GM21381 (cell line): ENCODE measurements at regions not wholly inside any gene's neighbourhood (a gene's known extent, or its start where the extent isn't known, plus 50 kb on each side); places are given as distances from the start of the nearest gene placed in this dataset.
"Not testable (repeated sequence)": the region's sequence is repeated elsewhere in the genome, so short reads cannot be mapped to it uniquely, and the experiment has no call there.

Experiments used
- ATAC-seq: cut with Tn5 transposase; IDR thresholded peaks from one replicate; pipeline ENCODE4 v1.9.1; 2021; ENCODE audit warnings: mild to moderate bottlenecking, moderate library complexity; ENCODE audit not compliant: unreplicated experiment

GRCh38 chr3:33956206-33956605 is 157.8 kb downstream of the PDCD6IP start:
- ATAC-seq = no peak

- ATAC-seq = no peak
Measured at GRCh38 chr3:33956776-33957175, 158.3 kb downstream of the PDCD6IP start.

GRCh38 chr3:33957176-33957575 is 158.7 kb downstream of the PDCD6IP start:
- no peak for ATAC-seq

- ATAC-seq = no peak
Measured at GRCh38 chr3:33958661-33959060, 160.2 kb downstream of the PDCD6IP start.

- no peak for ATAC-seq
Measured at GRCh38 chr3:33962396-33962795, 164.0 kb downstream of the PDCD6IP start.

- ATAC-seq = not testable (repeated sequence)
Measured at GRCh38 chr3:33970180-33970579, 171.8 kb downstream of the PDCD6IP start.

GRCh38 chr3:33971055-33971454 is 172.6 kb downstream of the PDCD6IP start:
- no peak for ATAC-seq

- no peak for ATAC-seq
Measured at GRCh38 chr3:33975463-33975862, 177.0 kb downstream of the PDCD6IP start.

GRCh38 chr3:33977227-33977626 is 178.8 kb downstream of the PDCD6IP start:
- ATAC-seq = no peak

GRCh38 chr3:33980252-33980651 is 181.8 kb downstream of the PDCD6IP start:
- ATAC-seq = no peak

- ATAC-seq = no peak
Measured at GRCh38 chr3:33982269-33982798, 183.9 kb downstream of the PDCD6IP start.

GRCh38 chr3:33982949-33983348 is 184.5 kb downstream of the PDCD6IP start:
- ATAC-seq = not testable (repeated sequence)

GRCh38 chr3:33989229-33989628 is 190.8 kb downstream of the PDCD6IP start:
- no peak for ATAC-seq

GRCh38 chr3:33991673-33992072 is 193.2 kb downstream of the PDCD6IP start:
- no peak for ATAC-seq

- no peak for ATAC-seq
Measured at GRCh38 chr3:33993631-33994030, 195.2 kb downstream of the PDCD6IP start.

GRCh38 chr3:33994568-33994967 is 196.1 kb downstream of the PDCD6IP start:
- ATAC-seq = no peak

GRCh38 chr3:34000301-34000700 is 201.9 kb downstream of the PDCD6IP start:
- no peak for ATAC-seq

- no peak for ATAC-seq
Measured at GRCh38 chr3:34001022-34001421, 202.6 kb downstream of the PDCD6IP start.

GRCh38 chr3:34001990-34002389 is 203.6 kb downstream of the PDCD6IP start:
- no peak for ATAC-seq

- ATAC-seq = no peak
Measured at GRCh38 chr3:34002569-34003100, 204.2 kb downstream of the PDCD6IP start.

- ATAC-seq = no peak
Measured at GRCh38 chr3:34005886-34006285, 207.5 kb downstream of the PDCD6IP start.

- no peak for ATAC-seq
Measured at GRCh38 chr3:34008191-34008590, 209.8 kb downstream of the PDCD6IP start.
